NCI-H128 (cell line): ENCODE measurements at regions not wholly inside any gene's neighbourhood (a gene's known extent, or its start where the extent isn't known, plus 50 kb on each side); places are given as distances from the start of the nearest gene placed in this dataset.

Source experiments
- DNase-seq: peaks from one replicate; lab custom pipeline; 2025; ENCODE audit not compliant: unreplicated experiment; lab: John Stamatoyannopoulos, UW

DNA sequence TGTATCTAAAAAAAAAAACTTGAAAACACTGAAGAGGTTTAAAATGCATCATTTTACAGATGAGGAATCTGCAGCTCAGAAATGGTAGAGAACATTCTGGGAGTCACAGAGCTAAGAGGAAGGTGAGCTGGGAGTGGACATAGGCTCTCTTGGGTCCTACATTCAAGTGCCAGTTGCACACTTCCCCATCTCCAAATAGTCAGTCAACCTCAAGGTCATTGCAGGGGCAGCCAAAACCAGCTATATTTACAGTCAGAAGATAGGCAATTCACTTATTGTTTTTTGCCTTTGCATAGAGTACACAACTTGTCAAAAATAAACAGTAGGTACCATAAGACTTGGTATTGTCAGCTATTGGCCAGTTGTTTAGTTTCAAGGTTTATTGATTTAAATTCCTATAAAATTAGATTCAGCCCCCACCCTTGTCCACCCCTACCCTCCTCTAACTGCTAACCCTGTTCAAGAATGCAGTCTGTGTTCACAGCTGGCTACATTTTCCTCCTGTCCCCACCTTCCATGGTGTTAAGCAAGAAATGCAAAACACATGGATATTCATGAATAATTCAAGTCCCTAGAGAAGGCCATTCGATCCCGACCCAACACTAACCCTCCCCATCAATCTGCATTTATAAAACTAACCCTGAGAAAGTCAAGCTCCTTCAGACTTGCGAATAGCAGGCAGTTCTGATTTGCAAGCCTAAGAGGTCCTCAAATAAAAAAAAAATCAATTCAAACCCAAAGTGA is 567.0 kb upstream of the MCTP2 start:
- no peak for DNase-seq

DNA sequence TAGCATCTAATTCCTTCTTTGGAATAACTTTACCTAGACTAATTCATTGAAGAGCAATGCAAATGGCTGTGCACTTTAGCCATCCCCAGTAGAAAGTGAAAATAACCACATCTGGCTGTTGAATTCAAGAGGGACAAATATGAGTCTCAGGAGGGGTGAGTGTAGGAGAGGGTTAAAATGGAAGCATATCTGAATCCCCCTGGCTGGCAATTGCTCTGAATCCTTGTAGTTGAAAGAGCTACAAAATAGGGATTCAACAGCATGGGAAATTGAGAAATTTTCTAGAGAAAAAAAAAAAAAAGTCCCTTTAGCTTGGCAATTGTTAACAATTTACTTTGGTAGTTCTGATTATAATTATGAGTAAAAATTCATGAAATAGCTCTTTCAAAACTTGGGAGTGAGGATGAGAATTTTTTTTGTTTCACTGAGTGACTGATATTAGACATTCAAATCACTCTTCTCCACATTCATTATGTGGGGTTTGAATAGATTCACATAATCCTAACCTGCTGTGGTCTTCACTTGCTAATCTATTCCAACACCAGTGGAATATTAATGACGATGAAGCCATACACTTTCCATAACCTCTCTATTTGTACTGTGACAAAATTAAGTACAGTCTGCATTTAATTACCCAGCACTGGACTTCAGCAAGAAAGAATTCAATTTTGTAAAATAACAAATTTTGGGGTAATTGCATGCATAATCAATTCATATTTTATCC is 569.0 kb upstream of the MCTP2 start:
- no peak for DNase-seq

DNA sequence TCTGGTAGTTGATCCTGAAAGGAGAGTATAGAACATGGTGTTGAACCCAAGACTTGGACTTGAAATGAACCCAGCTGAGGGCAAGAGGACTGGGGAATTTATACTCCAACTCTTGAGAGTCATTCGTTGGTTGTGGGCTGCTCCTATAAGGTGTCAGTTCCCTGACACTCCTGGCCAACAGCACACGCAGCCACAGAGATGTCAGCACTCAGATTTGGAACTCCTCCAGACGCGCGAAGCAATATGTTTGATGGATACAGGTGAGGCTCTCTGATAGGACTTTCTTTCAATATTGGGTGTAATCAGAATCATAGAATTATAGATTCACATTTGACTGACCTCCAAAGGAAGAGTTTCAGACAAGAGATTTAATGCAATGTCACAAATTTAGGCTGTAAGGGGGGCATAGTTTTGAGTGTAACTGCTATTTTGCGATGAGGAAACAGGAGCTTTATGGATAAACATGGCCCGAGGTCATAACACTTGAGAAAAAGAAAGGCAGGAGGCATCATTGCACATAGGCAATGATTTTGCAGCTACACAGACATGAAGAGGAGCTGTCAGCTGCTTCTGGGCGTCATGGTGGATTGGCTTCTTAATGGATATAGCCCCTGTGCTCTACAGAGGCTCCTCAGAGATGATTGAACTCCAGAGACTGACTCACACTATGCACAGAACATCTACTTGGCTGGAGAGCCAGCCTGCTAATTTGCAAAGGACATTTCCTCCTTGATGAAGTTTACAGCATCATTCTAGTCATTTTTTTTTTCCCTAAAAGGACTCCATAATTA is 569.2 kb upstream of the RGMA start:
- DNase-seq = no peak

DNA sequence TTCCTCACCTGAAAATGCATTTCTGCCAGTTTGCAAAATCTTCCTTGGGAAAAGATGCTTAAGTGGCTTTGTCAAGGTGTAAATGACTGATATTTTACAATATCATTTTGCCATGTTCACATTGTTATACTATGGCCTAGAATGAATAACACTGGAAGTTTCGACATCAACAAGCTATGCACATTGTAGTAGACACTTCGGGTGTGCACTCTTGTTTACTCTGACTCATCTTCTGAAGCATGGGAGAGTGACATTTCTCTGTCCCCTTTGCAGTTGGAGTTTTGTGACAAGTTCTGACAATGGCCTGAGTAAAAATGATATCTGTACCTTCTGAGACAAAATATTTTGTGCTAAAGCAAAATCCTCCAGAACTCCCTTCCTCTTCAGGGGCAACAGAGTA is 567.0 kb upstream of the RGMA start:
- DNase-seq = no peak

DNA sequence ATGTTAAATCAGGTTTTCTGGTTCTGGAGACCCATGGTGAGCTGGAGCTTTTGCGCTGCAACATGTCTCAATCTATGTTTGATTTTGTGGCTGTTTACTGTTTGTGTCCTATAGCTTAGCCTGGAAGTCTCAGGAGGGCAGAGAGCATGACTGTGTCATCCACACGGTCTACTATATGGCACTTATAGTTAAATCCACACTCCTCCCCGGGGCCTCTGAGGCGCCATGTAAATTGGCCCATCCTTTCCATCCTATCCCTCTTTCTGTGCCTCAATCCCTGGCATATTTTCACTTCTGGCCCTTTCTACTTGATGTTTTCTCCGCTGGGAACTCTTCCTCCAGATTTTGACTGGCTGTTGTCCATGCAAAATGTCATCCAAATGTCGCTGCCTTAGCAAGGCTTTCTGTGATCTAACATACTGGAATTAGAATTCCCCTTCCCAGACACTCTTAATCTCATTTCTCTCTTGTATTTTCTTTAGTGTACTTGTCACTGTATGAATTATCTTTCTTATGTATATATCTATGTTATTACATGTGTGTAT is 560.8 kb upstream of the RGMA start:
- DNase-seq = no peak

DNA sequence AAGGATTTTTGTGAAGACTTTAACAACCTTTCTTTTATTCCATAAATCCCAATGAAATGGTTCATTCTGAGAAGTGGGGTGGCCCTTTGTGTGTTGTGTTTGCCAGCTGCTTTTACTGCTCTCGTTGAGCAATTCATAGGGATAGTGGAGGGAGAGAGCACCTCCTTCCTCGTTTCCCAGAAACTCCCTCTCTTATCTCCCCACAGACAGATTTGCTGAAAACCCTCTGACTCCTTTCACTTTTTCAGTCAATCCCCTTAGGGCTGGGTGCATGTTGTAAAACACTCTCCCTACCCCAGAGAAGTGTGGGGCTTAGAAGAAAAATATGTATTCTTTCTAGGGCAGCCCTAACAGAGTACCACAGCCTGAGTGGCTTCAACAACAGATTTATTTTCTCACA is 557.2 kb upstream of the RGMA start:
- DNase-seq = no peak

DNA sequence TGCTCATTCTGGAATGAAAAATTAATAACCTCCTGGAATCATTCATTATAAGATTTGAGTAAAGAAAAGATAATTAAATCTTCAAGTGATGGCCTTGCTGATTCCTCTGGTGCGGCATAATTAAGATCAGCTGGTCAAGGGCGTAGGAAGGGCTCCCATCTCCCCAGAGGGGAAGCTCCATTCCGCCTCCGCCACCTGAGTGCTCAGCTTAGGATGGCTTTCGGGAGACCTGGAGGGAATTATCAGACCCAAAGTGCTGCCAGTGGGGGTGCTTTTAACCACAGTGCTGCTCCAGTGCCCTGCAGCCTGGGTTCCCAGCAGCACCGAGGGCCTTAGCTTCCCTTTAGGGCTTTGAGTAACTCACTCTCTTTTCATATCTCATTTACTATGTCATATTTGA is 556.6 kb upstream of the RGMA start:
- no peak for DNase-seq

DNA sequence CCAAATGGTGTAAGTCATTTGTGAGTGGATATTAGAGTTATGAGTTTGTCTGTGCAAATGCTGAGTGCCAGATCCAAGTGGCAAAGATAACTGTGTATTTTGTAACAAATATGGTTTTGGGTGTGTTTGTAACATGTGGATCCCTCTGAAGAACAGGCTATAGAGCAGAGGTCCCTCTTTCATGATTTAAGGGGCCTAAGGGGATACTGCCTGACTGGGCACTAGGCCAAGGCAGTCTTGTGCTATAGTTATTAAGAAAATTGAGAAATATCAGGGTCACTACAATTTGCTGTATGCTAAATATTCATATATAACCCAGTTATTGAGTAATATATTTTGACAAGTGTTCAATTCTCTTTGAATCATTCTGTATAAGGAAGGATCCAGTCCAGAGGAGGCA is 555.6 kb upstream of the RGMA start:
- no peak for DNase-seq

DNA sequence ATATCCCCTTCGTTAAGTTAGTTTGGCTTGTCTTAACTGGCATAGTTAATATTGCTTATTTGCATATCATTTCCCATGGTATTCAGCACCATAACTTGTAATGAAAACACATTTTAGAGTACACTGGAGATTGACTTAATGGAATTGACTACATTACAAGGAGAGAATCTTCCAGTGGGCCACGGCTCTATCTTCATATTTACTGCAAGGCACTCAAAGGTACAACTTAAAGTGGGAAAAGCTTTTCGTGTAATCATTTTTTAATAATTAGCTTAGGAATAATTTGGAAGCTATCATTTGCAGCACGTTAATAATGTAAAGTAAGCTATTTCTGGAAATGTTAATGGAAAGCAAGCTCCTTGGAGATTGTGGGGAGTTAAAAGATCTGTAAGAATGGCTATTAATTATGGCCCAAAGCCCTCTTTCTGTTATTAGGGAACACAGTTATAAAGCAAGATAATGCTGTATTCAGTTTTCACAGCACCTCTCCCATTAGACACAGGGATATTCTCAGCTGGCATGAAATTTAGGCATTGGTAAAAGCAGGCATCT is 551.5 kb upstream of the RGMA start:
- no peak for DNase-seq

DNA sequence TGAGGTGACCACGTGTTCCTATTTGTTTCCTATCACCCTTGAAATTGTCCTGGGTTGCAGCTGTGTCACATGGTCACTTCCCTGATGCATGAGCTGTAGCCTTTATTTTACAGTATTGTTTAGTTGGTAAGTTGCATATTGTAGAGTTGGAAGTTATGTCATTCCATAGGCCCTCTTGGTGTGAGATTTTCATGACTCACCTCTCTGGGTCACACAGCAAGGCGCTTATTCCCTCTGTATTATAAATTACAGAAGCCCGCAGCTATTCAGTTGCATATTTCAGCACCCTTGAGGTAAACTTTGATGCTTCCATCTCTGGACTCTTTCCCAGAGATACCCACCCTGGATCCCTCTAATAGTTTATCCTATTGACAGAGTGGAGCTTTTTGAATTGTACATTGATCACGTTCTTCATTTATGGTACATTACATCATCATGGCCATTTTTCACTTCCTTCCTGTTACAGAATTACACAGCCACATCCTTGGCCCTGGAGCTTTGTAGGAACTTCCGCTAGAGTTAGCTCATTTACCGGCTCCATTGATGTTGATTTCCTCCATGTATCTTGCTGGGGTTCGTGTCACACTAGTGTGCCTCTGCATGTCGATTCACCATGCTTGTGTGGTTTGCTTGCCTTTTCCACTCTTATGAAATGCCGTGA is 543.1 kb upstream of the RGMA start:
- no peak for DNase-seq

DNA sequence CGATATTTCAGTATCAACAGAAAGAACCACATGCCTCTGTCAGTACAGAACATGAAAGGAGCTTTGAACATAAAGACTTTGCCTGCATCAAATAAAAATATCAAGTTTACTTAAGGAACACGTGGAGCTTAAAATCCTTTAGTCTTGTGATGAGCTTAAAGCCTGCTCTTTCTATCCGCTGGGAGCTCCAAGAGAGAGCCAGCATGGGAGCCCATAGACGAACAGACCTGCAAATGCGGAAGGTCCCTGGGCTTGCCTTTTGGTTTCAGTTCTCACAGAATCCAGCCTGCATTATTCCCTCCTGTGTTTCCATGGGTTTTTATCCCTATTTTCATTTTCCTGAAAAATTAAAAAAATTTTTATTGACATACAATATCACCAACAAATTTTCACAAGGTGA is 530.6 kb upstream of the RGMA start:
- no peak for DNase-seq

DNA sequence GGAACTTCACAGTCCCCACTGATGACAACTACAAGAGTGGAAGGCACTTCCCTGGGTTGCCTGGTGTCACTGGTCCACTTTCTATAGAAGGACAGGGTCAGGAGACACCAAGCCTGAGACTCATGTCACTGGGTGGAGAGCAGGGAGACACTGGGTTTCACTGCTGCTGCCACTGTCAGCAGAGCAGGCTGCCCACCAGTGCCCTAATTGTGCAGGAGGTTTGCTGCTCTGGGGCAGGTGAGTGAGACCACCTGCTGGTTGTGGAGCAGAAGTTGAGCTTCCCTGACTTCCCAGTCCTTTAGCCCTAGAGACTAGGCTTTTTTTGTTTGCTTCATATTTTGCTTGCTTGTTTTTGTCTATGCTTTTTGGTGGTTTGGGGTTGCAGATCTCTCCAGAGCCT is 528.4 kb upstream of the RGMA start:
- no peak for DNase-seq

DNA sequence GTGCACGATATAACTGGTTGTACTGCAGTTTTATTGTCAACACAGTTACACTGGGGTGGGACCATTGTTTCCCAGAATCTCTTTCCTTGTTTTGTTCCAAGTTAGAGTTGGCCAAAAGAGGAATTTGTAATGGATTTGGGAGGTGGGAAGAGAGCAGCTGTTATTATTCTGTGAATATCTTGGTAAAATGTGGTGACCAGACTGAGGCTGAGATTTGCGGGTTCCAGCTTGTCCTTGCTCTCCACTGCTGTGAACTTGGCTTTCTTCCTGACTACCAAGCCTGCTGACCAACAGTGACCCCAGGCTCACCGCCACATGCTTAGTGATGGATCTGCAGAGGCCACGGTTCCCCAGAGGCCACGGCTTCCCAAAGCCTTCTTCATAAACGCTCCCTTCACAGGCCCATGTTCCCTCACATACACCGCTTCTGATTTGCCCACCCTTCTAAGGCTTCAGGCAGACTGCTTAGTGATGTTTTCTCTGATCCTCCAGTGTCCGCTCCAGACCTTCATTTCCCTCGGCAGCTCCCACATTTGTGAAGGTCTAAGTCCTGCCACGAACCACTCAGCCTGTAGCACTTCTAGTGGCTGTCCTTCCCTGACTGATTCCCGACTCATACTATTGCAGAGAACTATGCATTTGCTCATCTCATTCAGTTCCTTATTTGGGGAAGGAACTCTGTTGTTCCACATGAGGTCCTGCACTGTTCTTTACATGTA is 525.5 kb upstream of the RGMA start:
- no peak for DNase-seq

DNA sequence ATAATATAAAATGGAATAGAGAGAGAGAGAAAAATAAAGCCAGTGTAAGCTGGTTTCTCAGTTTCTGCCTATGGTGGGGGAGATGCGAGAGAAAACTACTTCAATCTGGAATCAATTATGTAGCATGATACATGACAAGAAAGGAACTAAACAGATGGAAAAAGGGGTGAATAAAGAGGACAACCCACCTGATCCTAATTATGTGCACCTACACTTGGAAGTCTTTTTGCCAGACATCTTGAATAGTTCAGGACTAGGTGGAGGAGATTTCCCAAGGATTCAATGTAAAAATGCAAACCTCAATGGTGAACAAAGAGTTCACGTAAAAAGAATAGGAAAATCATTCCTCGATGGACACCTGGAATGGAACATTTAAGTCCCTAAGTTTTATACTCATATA is 524.4 kb upstream of the RGMA start:
- DNase-seq = no peak

DNA sequence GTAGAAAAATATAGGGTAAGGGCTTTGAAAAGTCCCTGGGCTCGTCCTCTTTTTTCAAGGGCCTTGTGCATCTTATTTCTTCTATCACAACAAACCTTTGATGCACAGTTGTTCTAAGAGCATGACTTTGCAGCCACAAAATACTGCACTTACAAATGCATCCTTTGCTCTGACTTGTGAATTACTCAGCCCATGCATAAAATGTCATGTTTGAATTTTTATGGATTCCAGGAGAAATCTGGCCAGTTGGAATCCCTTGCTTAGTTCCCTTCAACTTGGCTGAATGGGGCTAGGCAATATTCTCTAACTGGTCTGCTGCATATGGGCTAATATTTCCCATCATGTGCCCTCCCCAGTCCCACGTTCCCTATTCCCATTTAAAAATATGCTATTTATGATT is 523.9 kb upstream of the RGMA start:
- no peak for DNase-seq

DNA sequence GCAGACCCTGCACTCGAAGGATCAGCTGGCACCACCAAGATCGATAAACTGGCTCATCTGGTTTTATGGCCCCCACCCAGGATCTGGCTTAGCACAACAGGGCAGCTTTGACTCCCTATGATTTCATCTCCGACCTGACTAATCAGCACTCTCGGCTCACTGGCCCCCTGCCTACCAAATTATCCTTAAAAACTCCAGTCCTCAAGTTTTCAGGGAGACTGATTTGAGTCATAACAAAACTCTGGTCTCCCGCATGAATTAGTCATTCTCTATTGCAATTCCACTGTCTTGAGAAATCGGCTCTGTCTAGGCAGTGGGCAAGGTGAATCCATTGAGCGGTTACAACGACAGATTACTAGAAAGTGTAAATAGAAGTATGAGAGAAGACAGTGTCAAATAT is 521.9 kb upstream of the RGMA start:
- no peak for DNase-seq

DNA sequence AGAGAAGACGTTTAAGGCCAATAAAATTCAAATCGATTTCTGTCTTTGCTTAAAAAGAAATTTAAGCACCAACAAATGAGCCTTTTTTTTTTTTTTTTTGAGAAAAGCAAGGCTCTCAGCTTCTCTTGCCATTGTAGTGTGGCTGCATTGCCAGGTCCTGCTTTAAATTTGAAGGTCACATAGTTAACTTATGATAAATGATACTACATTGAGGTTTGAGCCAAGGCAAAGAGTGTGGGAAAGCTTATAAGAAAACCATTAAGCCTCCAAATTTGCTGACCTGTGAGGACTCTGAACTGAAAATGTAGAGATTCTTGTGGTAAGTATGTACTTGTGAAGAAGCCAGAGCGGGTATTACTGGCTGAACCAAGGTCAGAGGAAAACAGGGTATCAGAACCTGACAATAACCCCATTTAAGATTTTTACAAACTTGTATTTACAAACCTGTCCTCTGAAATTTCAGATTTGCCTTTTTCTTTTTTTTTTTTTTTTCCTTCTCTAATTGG is 519.7 kb upstream of the RGMA start:
- no peak for DNase-seq

DNA sequence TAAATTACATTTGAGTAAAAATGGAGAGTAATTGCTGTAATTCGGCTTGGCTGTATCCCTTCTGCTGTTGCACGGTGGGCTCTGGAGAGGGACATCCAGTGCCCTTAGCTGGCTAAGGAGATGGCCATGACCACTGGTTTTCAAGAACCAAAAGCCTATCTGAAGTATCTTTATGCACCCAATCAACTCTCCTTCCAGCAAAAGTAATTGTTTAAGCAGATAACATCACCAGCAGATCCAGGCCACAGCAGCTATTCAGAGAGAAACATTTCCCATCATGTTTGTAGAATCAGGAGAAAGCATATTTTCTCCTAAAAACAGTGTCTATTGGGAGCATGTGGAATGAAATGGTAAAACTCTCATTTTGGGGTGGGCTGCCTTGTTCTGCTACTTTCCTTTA is 514.5 kb upstream of the RGMA start:
- no peak for DNase-seq

DNA sequence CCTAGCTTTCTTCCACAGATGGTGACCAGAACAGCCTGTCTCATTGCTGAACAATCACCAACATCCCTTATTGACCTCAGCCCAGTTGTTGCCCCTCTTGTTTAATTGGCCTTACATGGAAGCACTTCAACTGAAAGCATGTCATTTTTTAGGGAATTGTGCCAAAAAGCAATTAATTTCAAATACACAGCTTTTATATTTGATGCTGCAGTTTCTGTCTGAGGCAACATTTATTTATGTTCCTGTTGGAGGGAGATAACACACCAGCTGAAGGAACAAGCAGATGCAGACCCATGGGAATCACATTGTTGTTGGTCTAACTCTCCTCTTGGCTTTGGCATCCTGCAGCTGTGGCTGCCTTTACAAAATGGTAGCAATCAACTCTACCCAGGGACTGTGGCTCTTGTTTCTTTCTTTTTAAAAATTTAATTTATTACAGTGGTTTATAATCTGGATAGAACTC is 498.1 kb upstream of the RGMA start:
- DNase-seq = no peak

DNA sequence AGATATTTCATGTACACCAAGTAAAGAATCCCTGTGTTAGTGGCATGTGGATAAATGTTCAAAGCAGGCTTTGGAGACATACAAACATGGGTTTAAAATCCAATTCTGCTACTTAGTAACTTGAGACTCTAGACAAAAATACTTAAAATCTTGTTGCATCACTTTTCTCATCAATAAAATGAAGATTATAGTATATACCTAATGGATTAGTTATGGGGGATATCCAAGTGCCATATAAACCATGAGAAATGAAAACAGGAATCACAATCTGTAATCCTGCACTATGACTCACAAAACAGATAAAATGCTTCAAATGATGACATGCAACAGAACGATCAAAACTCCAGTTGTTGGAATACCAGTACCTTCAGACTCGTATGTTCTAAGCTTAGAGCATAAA is 496.0 kb upstream of the RGMA start:
- no peak for DNase-seq
